Neural cell (in vitro differentiated cells): ENCODE measurements at regions not wholly inside any gene's neighbourhood (a gene's known extent, or its start where the extent isn't known, plus 50 kb on each side); places are given as distances from the start of the nearest gene placed in this dataset.

Source experiments
- H2AFZ ChIP-seq: fragments of 200-600, 300-800 bp; sonication (generic), shearing (Covaris generic); 2 replicates; pipeline ENCODE4 v1.6.0; 2014; ENCODE audit warnings: low read depth, mild to moderate bottlenecking, antibody characterized with exemption, low read length, moderate library complexity
- H3F3A ChIP-seq: fragments of 200-600 bp; shearing (Covaris generic); 2 replicates; pipeline ENCODE4 v1.6.1; 2016; ENCODE audit warnings: mild to moderate bottlenecking, moderate library complexity, mixed read lengths, antibody characterized with exemption, low read length; ENCODE audit not compliant: insufficient read depth, poor library complexity, severe bottlenecking
- H3K27ac ChIP-seq: fragments of 200-600, 300-800 bp; sonication (generic), shearing (Covaris generic); 2 replicates; pipeline ENCODE4 v1.5.1; 2014; ENCODE audit warnings: mild to moderate bottlenecking, low read length, moderate library complexity
- H3K27me3 ChIP-seq: fragments of 300-800, 200-600 bp; sonication (generic), shearing (Covaris generic); 2 replicates; pipeline ENCODE4 v1.6.0; 2014; ENCODE audit warnings: mild to moderate bottlenecking, low read depth, low read length, moderate library complexity; ENCODE audit not compliant: insufficient read depth
- H3K36me3 ChIP-seq: fragments of 300-800, 200-600 bp; sonication (generic), shearing (Covaris generic); 2 replicates; pipeline ENCODE4 v1.5.1; 2014; ENCODE audit warnings: mild to moderate bottlenecking, antibody characterized with exemption, low read length, moderate library complexity; ENCODE audit not compliant: insufficient read depth
- H3K4me2 ChIP-seq: fragments of 300-800, 200-600 bp; sonication (generic), shearing (Covaris generic); 2 replicates; pipeline ENCODE4 v1.6.0; 2014; ENCODE audit warnings: mild to moderate bottlenecking, low read length
- H3K4me3 ChIP-seq: fragments of 300-800, 200-600 bp; sonication (generic), shearing (Covaris generic); 2 replicates; pipeline ENCODE4 v1.5.1; 2014; ENCODE audit warnings: mild to moderate bottlenecking, low read length, moderate library complexity
- H3K79me2 ChIP-seq: fragments of 200-600 bp; shearing (Covaris generic); replicated peaks from 2 replicates; pipeline ENCODE4 v1.6.0; 2014; ENCODE audit warnings: mild to moderate bottlenecking, low read length, moderate library complexity; ENCODE audit not compliant: insufficient read depth
- H3K9ac ChIP-seq: fragments of 300-800, 200-600 bp; sonication (generic), shearing (Covaris generic); 2 replicates; pipeline ENCODE4 v1.6.1; 2016; ENCODE audit warnings: mild to moderate bottlenecking, low read length, mixed read lengths
- H3K9me2 ChIP-seq: fragments of 200-600 bp; shearing (Covaris generic); 2 replicates; pipeline ENCODE4 v1.6.1; 2016; ENCODE audit warnings: mild to moderate bottlenecking, low read length, mixed read lengths; ENCODE audit not compliant: insufficient read depth
- H3K9me3 ChIP-seq: fragments of 200-600, 300-800 bp; sonication (generic), shearing (Covaris generic); 2 replicates; pipeline ENCODE4 v1.6.1; 2016; ENCODE audit warnings: mild to moderate bottlenecking, mixed run types, low read length, moderate library complexity, mixed read lengths
- H4K20me1 ChIP-seq: fragments of 200-600 bp; shearing (Covaris generic); 2 replicates; pipeline ENCODE4 v1.6.1; 2016; ENCODE audit warnings: mild to moderate bottlenecking, mixed run types; ENCODE audit not compliant: insufficient read depth
- EP300 ChIP-seq: fragments of 450-650 bp; conservative IDR thresholded peaks from 2 replicates; pipeline ENCODE4 v1.6.1; 2014; ENCODE audit warnings: antibody characterized with exemption, mild to moderate bottlenecking, moderate library complexity; ENCODE audit not compliant: poor library complexity, severe bottlenecking
- EZH2 ChIP-seq: fragments of 200-600, 300-800 bp; shearing (Covaris generic), sonication (generic); IDR thresholded peaks from 2 replicates; pipeline ENCODE4 v1.6.1; 2014; ENCODE audit warnings: antibody characterized with exemption, low read length, borderline replicate concordance, mild to moderate bottlenecking; ENCODE audit not compliant: insufficient read depth, poor library complexity, severe bottlenecking
- MXI1 ChIP-seq: fragments of 450-650 bp; conservative IDR thresholded peaks from 2 replicates; pipeline ENCODE4 v1.6.1; 2014; ENCODE audit warnings: antibody characterized with exemption, mild to moderate bottlenecking; ENCODE audit not compliant: poor library complexity, severe bottlenecking
- POLR2AphosphoS5 ChIP-seq: IDR thresholded peaks from 2 replicates; pipeline ENCODE4 v1.6.1; 2012
- RAD21 ChIP-seq: fragments of 450-650 bp; conservative IDR thresholded peaks from 2 replicates; pipeline ENCODE4 v1.6.1; 2014; ENCODE audit warnings: antibody characterized with exemption, mild to moderate bottlenecking, moderate library complexity
- SMC3 ChIP-seq: fragments of 450-650 bp; conservative IDR thresholded peaks from 2 replicates; pipeline ENCODE4 v1.6.1; 2014; ENCODE audit warnings: antibody characterized with exemption, mild to moderate bottlenecking, moderate library complexity; ENCODE audit not compliant: poor library complexity
- TAF1 ChIP-seq: IDR thresholded peaks from 2 replicates; pipeline ENCODE4 v1.6.1; 2012; ENCODE audit warnings: low read depth
- TF ChIP-seq, protein P1 (sequence below): fragments of 450-650 bp; IDR thresholded peaks from 2 replicates; pipeline ENCODE4 v1.5.1; 2014; ENCODE audit warnings: antibody characterized with exemption, mild to moderate bottlenecking, moderate library complexity; ENCODE audit not compliant: poor library complexity, severe bottlenecking
- TF ChIP-seq, protein P2 (sequence below): IDR thresholded peaks from 2 replicates; pipeline ENCODE4 v1.6.1; 2012; ENCODE audit warnings: borderline replicate concordance

DNA sequence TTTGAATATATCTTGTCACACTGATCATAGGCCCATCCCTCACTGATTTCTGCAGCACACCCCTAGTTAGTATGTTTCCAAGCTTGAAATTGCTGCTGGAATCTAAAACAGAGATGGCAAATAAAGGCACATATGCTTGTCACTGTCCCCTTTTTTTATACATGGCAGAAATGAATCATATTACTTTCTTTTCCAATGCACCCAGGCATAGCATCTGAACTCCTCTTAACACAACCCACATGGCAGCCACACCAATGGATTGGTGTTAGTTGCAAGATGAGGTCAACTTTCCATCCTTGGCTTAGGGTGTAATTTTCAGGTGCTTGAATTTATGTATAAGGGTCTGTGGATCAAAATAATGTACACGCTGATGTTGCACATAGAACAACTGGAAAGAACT is 473.8 kb upstream of the ZNF608 start:
- H3K79me2 ChIP-seq, result no peaks in the 10 kb centered on the region
- no peak overlapping the region for H3K9ac ChIP-seq
- H3K36me3 ChIP-seq, result no peaks in the 10 kb centered on the region
- H2AFZ ChIP-seq, result no peak overlapping the region
- no peaks in the 10 kb centered on the region for H3K27me3 ChIP-seq
- no peak overlapping the region for H3K4me3 ChIP-seq
- H4K20me1 ChIP-seq, result no peaks in the 10 kb centered on the region
- no peak for TF ChIP-seq POLR2AphosphoS5
- no peak for TF ChIP-seq MXI1
- TF ChIP-seq, protein P1, sequence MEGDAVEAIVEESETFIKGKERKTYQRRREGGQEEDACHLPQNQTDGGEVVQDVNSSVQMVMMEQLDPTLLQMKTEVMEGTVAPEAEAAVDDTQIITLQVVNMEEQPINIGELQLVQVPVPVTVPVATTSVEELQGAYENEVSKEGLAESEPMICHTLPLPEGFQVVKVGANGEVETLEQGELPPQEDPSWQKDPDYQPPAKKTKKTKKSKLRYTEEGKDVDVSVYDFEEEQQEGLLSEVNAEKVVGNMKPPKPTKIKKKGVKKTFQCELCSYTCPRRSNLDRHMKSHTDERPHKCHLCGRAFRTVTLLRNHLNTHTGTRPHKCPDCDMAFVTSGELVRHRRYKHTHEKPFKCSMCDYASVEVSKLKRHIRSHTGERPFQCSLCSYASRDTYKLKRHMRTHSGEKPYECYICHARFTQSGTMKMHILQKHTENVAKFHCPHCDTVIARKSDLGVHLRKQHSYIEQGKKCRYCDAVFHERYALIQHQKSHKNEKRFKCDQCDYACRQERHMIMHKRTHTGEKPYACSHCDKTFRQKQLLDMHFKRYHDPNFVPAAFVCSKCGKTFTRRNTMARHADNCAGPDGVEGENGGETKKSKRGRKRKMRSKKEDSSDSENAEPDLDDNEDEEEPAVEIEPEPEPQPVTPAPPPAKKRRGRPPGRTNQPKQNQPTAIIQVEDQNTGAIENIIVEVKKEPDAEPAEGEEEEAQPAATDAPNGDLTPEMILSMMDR, result no peak
- TF ChIP-seq EZH2, result no peak
- TF ChIP-seq TAF1, result no peak
- TF ChIP-seq, protein P2, sequence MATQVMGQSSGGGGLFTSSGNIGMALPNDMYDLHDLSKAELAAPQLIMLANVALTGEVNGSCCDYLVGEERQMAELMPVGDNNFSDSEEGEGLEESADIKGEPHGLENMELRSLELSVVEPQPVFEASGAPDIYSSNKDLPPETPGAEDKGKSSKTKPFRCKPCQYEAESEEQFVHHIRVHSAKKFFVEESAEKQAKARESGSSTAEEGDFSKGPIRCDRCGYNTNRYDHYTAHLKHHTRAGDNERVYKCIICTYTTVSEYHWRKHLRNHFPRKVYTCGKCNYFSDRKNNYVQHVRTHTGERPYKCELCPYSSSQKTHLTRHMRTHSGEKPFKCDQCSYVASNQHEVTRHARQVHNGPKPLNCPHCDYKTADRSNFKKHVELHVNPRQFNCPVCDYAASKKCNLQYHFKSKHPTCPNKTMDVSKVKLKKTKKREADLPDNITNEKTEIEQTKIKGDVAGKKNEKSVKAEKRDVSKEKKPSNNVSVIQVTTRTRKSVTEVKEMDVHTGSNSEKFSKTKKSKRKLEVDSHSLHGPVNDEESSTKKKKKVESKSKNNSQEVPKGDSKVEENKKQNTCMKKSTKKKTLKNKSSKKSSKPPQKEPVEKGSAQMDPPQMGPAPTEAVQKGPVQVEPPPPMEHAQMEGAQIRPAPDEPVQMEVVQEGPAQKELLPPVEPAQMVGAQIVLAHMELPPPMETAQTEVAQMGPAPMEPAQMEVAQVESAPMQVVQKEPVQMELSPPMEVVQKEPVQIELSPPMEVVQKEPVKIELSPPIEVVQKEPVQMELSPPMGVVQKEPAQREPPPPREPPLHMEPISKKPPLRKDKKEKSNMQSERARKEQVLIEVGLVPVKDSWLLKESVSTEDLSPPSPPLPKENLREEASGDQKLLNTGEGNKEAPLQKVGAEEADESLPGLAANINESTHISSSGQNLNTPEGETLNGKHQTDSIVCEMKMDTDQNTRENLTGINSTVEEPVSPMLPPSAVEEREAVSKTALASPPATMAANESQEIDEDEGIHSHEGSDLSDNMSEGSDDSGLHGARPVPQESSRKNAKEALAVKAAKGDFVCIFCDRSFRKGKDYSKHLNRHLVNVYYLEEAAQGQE, result no peak
- no peak for TF ChIP-seq EP300
- TF ChIP-seq SMC3, result no peak
- TF ChIP-seq RAD21, result no peak
- H3K4me2 ChIP-seq, result no peak overlapping the region
- no peak overlapping the region for H3K27ac ChIP-seq
- no peaks in the 10 kb centered on the region for H3F3A ChIP-seq
- H3K9me3 ChIP-seq, result peaks cover 3% of the 10 kb centered on the region
- H3K9me2 ChIP-seq, result no peaks in the 10 kb centered on the region

DNA sequence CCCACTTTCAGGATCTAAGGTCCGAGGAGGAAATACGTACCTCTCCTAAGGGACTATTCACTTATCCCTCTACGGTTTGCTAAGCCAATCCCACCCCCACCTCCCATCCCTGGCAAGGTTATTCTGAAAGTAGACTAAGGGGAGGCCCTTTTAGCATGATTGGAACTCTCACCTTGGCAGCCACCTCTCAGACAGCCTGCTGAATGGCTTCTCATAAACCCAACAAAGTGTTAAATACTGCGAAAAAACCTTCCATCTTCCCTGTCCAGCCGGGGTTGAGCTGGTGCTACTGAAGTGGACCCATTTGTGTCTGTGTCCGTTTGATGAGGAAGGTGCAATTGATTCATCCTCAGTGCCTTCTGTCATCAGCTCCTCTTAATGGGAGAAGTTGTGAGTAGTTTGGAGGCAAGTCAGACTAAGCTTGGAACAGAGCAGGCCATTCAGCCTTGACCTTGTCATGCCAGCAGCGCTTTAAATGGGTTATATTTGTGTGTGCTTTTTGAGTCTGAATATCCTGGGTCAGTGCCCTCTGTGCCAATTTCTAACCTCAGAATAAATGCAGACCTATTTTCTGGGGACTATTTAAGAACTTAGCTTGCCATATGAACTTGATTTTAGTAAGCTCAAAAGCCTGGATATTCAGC is 476.3 kb upstream of the ZNF608 start:
- Histone ChIP-seq H3K27me3 (no peaks in the 10 kb centered on the region), H3F3A (no peaks in the 10 kb centered on the region), H3K9me3 (peaks cover 3% of the 10 kb centered on the region), H3K79me2 (no peaks in the 10 kb centered on the region), H3K4me3 (no peak overlapping the region), H3K9me2 (no peaks in the 10 kb centered on the region), H3K9ac (no peak overlapping the region), H3K36me3 (no peaks in the 10 kb centered on the region), H2AFZ (no peak overlapping the region), H3K27ac (no peak overlapping the region), H4K20me1 (no peaks in the 10 kb centered on the region), H3K4me2 (no peak overlapping the region)
- TF ChIP-seq SMC3, result no peak
- TF ChIP-seq MXI1, result no peak
- no peak for TF ChIP-seq TAF1
- TF ChIP-seq, protein P2, result no peak
- TF ChIP-seq, protein P1, result no peak
- TF ChIP-seq EP300, result no peak
- TF ChIP-seq EZH2, result no peak
- no peak for TF ChIP-seq POLR2AphosphoS5
- no peak for TF ChIP-seq RAD21
